ENCODE measurements at regions not wholly inside any gene's neighbourhood (a gene's known extent, or its start where the extent isn't known, plus 50 kb on each side); places are given as distances from the start of the nearest gene placed in this dataset.

DNA sequence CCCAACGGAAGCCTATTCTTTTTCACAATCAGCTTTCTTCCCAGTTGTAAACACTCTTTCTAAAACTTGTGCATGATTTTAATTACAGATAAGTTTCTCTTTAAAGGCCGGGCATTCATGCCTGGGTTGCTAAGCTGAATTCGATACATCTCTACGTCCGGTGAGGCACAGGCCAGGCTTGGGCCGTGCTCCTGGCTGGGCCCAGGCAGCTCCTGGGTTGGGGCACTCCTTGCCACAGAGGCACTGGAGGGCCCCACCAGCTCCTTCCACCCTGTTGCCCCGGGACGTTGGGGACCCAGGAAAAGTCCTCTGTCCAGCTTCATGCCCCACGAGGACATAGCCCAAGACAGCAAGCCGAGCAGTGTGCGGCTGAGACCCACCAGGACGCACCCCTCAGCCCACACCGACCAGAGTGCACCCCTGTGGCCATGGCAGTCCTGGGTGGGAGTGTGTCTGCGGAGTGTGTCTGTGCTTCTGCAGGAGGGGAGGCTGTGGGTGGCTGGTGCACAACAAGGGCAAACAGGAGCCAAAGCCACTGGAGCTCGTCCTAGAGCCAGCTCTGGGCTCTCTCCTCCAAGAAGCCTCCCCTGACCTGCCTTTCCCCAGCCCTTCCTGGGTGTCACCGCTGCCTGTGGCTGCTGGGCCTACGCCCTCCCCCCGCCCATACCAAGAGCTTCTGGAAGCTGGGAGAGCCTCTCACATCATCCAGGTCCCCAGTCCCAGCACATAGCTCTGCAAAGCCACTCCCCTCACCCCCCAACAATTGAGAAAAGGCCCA lies 128.0 kb upstream of the NKX1-1 start:
- Histone ChIP-seq H3K9me3 (ENCODE audit: low read depth, low read length) (no peaks in the 10 kb centered on the region), H3K36me3 (ENCODE audit: insufficient read depth, low read length) (no peaks in the 10 kb centered on the region), H3K27me3 (ENCODE audit: insufficient read depth, low read length) (peaks cover 25% of the 10 kb centered on the region), H3K79me2 (ENCODE audit: insufficient read depth, low read length) (no peaks in the 10 kb centered on the region), H4K20me1 (ENCODE audit: insufficient read depth, low read length) (no peaks in the 10 kb centered on the region), H3K4me2 (ENCODE audit: insufficient read depth, low read length) (no peak overlapping the region), H2AFZ (ENCODE audit: low read length) (no peak overlapping the region), H3K27ac (ENCODE audit: low read depth, low read length) (no peak overlapping the region), H3K4me3 (ENCODE audit: insufficient read depth, low read length) (no peak overlapping the region), H3K4me1 (ENCODE audit: insufficient read depth, low read length) (no peaks in the 10 kb centered on the region)
- TF ChIP-seq, protein P1, sequence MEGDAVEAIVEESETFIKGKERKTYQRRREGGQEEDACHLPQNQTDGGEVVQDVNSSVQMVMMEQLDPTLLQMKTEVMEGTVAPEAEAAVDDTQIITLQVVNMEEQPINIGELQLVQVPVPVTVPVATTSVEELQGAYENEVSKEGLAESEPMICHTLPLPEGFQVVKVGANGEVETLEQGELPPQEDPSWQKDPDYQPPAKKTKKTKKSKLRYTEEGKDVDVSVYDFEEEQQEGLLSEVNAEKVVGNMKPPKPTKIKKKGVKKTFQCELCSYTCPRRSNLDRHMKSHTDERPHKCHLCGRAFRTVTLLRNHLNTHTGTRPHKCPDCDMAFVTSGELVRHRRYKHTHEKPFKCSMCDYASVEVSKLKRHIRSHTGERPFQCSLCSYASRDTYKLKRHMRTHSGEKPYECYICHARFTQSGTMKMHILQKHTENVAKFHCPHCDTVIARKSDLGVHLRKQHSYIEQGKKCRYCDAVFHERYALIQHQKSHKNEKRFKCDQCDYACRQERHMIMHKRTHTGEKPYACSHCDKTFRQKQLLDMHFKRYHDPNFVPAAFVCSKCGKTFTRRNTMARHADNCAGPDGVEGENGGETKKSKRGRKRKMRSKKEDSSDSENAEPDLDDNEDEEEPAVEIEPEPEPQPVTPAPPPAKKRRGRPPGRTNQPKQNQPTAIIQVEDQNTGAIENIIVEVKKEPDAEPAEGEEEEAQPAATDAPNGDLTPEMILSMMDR (IDR thresholded peaks at IDR 0.05; ENCODE audit: extremely low read depth, low read depth, low read length): no peak
- DNase-seq (ENCODE audit: insufficient read length, low spot score, missing footprints): no peak

DNA sequence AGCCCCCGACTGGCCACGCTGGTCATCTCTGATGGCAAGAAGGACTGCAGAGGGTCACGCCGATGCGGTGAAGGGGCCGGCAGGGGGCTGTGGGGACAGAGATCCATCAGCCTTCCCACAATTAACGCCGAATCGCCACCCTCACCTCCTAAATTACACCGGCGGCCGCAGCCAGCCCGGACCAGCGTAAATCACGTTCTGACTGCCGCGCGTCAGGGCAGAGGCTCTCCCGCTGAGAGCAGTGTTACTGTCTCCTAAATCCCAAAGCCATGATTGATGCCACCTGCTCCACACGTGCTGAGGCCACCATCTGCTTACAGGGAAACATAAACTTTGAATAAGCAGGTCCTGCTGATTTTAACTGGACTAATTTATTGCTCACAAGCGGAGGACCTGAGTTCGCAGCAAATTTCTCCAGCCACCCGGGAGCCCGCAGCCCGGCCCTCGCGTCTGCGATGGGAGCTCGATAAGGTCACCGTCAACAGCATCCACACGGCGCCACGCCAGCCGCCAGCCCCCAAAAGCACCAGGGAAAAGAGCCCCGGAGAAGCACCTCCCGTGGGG lies 127.3 kb upstream of the NKX1-1 start:
- DNase-seq (ENCODE audit: insufficient read length, low spot score, missing footprints): no peak
- Histone ChIP-seq H4K20me1 (ENCODE audit: insufficient read depth, low read length) (no peaks in the 10 kb centered on the region), H3K27ac (ENCODE audit: low read depth, low read length) (no peak overlapping the region), H3K36me3 (ENCODE audit: insufficient read depth, low read length) (no peaks in the 10 kb centered on the region), H3K27me3 (ENCODE audit: insufficient read depth, low read length) (peaks cover 29% of the 10 kb centered on the region), H3K9me3 (ENCODE audit: low read depth, low read length) (no peaks in the 10 kb centered on the region), H3K4me1 (ENCODE audit: insufficient read depth, low read length) (no peaks in the 10 kb centered on the region), H3K79me2 (ENCODE audit: insufficient read depth, low read length) (no peaks in the 10 kb centered on the region), H2AFZ (ENCODE audit: low read length) (no peak overlapping the region), H3K4me3 (ENCODE audit: insufficient read depth, low read length) (no peak overlapping the region), H3K4me2 (ENCODE audit: insufficient read depth, low read length) (no peak overlapping the region)
- TF ChIP-seq, protein P1 (IDR thresholded peaks at IDR 0.05; ENCODE audit: extremely low read depth, low read depth, low read length): no peak

DNA sequence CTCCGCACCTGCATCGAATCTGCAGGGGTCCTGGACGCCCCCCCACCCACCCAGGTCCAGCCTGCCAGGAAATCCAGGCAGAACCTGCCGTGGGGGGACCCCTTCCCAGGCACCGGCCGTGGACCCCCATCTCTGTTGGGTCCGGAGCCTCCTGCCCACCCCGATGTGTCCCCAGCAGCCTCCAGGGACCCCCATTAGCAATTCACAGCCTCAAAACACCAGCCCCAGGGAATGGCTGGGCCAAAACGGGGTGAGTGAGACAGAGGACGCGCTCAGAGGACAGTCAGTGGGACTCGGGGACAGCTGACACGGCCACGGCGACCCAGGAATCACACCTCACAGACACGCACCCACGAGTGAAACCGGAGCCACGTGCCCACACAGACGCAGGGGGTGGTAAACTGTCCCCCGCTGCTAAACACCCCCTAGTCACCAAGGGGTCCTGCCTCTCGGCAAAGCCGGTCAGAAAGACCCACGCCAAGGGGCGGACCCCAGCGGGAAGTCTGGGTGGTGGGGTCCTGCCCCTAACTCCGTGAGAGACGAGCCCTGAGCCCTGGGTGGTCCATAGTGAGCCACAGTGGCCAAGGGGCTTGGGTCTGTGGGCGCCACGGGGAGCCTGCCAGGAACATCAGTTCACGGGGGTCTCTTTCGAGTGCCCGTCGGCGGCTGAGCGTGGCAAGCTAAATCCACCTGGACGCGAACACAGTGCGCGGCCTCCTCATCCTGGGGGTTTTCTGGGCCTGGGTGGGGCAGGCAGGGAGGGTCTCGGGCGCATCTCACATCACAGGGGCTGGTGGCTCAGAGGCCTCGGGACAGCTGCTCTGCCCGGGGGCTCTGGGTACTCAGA lies 126.5 kb upstream of the NKX1-1 start:
- no peaks in the 10 kb centered on the region for H3K9me3 ChIP-seq (ENCODE audit: low read depth, low read length)
- no peaks in the 10 kb centered on the region for H4K20me1 ChIP-seq (ENCODE audit: insufficient read depth, low read length)
- no peak overlapping the region for H3K27ac ChIP-seq (ENCODE audit: low read depth, low read length)
- TF ChIP-seq, protein P1 (IDR thresholded peaks at IDR 0.05; ENCODE audit: extremely low read depth, low read depth, low read length): no peak
- H3K4me3 ChIP-seq (ENCODE audit: insufficient read depth, low read length): no peak overlapping the region
- no peak for DNase-seq (ENCODE audit: insufficient read length, low spot score, missing footprints)
- H3K36me3 ChIP-seq (ENCODE audit: insufficient read depth, low read length): no peaks in the 10 kb centered on the region
- no peaks in the 10 kb centered on the region for H3K79me2 ChIP-seq (ENCODE audit: insufficient read depth, low read length)
- H3K4me1 ChIP-seq (ENCODE audit: insufficient read depth, low read length): no peaks in the 10 kb centered on the region
- no peak overlapping the region for H3K4me2 ChIP-seq (ENCODE audit: insufficient read depth, low read length)
- peaks cover 37% of the 10 kb centered on the region for H3K27me3 ChIP-seq (ENCODE audit: insufficient read depth, low read length)
- no peak overlapping the region for H2AFZ ChIP-seq (ENCODE audit: low read length)

All from osteoblast (primary cell).